ENCODE measurements at regions not wholly inside any gene's neighbourhood (a gene's known extent, or its start where the extent isn't known, plus 50 kb on each side); places are given as distances from the start of the nearest gene placed in this dataset.

DNA sequence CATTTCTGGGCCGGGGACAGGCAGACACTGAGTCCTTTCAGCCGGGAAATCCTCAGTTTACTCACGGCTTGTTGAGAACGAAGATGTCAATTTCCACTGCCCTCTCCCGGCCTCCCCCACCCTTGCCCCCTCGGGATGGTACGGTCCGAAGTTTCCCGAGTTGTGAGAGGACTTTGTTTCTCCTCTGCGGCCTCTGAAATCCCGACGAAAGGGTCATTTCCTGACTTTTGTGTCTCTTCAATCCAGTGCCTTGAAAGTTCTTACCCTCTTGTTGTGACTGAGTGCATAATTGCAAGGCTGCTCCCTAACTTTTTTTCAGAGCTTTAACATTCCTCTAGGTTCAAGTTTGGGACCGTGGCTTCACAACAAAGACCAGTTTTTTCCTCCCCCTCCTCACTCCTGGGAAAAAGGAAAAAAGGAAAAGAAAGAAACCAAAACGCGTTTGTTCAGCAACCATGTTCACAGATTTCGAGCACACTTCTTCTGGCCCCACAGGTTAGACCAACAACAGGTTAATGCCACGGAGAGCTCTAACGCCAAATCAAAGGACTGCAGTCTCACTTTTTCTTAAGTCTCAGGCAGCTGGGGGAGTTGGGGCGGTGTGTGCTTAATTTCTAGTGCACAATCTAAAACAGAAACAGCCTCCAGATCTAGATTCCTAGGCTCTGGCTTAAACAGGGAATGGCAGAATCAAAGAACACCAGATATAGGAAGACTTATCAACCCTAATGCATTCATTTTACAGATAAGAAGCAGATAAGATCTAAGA, 138.9 kb downstream of the TMCO5A start:
- DNase-seq (ENCODE audit: low read depth): no peak

DNA sequence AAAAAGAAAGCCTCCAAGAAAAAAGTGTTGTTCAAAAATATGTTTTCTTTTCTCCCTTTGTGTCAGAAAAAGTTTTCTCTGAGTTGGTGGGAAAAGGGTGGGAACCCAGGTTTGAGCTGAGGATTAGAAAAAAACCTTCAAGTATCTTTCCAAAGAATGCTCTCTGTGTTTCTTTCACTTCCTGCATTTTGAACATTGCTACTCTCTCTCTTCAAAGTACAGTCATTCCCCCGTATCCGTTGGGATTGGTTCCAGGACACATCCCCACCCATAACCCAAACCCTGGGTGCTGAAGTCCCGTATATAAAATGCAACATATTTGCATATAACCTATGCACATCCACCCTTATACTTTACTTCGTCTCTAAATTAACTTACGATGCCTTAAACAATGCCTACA, 139.6 kb downstream of the TMCO5A start:
- DNase-seq (ENCODE audit: low read depth): no peak

DNA sequence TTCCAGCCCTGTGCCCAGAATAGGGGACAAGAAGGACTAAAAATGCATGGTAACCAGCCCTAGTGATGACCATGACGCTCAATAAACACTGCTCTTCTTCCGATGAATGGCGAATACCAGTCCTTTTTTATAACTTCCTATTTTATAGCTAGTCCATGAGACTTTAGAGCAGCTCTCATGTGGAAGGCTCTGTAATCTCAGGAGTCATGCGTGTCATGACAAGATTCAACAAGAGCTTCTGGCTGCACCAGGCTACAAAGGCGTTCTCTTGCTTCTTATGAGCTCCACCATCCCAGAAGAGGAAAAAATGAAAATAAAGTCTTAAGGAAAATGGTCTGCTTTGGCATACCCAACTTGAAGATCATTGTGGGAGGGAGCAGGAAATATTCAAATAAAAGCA, 141.0 kb downstream of the TMCO5A start:
- DNase-seq (ENCODE audit: low read depth): no peak

DNA sequence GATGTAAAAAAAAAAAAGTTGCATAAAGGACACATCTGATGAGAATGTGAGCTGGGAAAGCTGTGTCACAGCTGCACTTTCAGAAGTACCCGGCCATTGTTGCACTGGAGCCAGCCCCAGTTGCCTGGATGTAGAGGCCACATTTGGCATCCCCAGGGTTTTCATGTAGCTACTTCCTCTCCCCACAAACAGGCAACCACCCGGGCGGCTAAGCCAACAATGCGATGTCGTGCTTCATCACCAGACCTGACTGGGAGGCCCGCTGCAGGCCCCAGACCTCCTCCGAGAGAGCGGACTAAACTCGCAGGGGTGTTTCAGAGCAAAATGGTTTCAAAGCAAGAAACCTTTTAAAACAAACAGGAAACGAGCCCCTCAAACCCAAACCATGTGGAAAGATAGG, 142.3 kb downstream of the TMCO5A start:
- no peak for DNase-seq (ENCODE audit: low read depth)

DNA sequence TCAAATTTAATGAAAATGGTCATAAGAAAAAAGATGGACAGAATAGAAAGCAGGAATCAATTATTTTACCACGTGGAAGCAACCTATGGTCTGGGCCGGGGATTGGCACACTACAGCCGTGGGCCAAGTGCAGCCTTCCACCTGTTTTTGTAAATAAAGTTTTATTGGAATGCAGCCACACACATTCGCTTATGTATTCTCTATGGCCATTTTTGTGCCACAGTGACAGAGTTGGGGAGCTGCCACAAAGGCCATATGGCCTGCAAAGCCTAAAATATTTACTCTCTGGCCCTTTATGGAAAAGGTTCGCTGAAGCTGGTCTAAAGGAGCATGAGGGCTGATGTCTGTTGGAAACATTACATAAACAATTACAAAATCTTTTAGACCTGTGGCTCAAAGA, 144.8 kb downstream of the TMCO5A start:
- DNase-seq (ENCODE audit: low read depth): no peak

- DNase-seq (ENCODE audit: low read depth): no peak
Observed at GRCh38 chr15:38080651-38081275, 146.3 kb downstream of the TMCO5A start.

GRCh38 chr15:38084289-38084688, 149.8 kb downstream of the TMCO5A start:
- DNase-seq (ENCODE audit: low read depth): peak; percentile 48

DNA sequence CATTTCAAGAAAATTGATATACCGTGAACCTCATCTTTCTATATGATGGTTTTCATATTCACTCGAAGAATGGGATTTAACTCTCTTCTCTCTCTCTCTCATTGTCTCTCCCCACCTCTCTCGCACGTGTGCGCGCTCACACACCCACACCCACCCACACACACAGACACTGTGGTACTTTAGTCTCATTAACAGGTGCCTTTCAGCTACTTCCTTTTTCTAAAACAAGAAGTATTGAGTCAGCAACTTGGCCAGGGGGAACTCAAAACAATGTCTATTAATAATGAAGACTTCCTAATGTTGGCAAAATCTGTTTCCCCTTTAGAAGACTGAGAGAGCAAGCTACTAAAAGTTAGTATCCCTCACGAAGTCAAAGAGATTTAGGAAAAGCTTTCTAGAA, 150.7 kb downstream of the TMCO5A start:
- no peak for DNase-seq (ENCODE audit: low read depth)

DNA sequence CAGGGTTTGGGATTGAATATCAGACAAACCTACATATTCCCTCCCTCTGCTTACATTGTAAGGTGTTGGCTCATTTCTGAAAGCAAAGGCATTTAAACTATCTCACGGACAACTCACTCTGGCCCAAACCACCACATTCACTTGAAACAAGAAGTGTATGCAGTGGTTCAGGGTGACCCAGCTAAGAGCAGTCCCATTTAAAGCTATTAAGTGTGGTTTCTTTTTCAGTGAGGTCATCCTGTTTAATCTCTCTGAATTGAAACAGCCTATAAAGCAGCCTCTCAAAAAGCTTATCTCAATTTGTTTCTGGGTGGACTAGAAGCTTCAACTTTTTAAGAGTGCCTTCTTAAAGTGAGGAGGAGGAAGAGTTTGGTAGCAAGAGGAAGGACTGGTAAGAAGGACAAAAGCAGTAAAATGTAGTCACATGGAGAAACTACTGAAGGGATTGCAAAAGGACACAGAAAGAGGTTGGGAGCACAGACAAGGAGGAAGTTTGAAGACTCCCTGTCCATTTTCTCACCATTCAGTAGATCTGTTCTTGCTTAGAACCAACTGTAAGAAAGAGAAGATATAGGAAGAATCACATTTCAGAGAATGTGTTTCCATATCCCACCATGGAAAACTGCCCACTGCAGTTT, 151.6 kb downstream of the TMCO5A start:
- peak; percentile 52 for DNase-seq (ENCODE audit: low read depth)

- DNase-seq (ENCODE audit: low read depth): no peak
Observed at GRCh38 chr15:38086611-38087010, 152.2 kb downstream of the TMCO5A start.

GRCh38 chr15:38088971-38089370, 154.5 kb downstream of the TMCO5A start:
- no peak for DNase-seq (ENCODE audit: low read depth)

- DNase-seq (ENCODE audit: low read depth): no peak
Observed at GRCh38 chr15:38090223-38090622, 155.8 kb downstream of the TMCO5A start.

- DNase-seq (ENCODE audit: low read depth): no peak
Observed at GRCh38 chr15:38090678-38091077, 156.2 kb downstream of the TMCO5A start.

DNA sequence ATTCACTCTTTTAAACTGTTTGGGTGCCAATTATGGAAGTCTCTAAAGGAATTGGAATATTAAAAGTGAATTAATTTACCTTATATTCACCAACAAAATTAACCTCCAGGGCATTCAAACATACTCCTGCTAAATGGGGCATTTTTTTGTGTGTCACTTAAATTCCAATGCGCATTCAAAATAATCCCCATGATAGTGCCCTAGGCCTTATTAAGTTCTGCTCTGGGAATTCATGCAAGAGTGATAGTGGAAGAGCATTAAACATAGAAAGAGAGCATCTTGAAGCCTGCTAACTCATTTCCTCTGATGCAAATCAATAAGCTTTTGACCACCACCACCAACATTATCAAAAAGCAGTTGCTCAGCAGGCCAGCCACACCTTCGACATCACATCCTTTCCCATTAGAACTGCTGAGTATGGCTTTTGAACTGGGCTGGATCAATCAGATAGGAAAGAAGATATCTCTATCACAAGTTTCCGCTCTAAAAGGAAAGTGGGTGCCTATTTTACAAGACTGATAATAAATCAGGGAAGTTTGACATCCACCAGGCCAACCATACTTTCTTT, 156.7 kb downstream of the TMCO5A start:
- DNase-seq (ENCODE audit: low read depth): no peak

- no peak for DNase-seq (ENCODE audit: low read depth)
Observed at GRCh38 chr15:38093931-38094330, 158.7 kb upstream of the SPRED1 start.

DNA sequence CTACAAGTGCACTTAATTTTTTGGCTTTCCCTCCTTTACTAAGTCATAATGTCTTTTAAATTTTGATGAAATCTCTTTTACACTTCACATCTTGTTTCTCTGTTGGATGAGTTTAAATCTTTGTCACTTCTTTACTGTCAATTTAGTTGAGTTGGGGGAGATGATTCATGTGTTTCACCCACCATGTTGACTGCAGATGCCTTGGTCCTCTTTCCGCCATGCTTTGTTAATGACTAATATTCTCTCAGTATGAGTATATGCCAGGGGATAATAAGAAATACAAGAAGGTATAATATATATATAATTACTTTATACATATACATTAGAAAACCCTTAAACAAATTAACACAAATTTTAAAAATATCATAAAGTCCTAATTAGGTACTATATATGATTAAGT, 149.7 kb upstream of the SPRED1 start:
- no peak for DNase-seq (ENCODE audit: low read depth)

DNA sequence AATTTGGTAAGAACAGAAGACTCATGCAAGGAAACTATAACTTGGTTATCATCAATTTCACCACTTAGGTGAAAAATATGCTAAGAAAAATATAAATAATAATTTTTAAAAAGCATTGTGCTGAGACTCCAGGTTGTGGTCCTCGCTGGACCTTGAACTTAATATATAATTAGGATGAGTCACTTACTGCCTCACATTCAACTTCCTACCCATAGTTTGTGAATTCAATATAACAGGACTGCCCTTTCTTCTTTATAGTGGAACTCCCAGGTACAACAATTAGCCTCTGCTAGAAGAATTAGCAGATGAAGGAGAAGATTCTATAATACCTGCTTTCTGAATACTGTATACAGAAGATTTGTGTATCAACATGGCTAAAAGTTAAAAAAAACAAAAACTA, 149.1 kb upstream of the SPRED1 start:
- DNase-seq (ENCODE audit: low read depth): peak; percentile 23

- no peak for DNase-seq (ENCODE audit: low read depth)
Observed at GRCh38 chr15:38111070-38111469, 141.6 kb upstream of the SPRED1 start.

- peak; percentile 54 for DNase-seq (ENCODE audit: low read depth)
Observed at GRCh38 chr15:38112406-38112805, 140.2 kb upstream of the SPRED1 start.

DNA sequence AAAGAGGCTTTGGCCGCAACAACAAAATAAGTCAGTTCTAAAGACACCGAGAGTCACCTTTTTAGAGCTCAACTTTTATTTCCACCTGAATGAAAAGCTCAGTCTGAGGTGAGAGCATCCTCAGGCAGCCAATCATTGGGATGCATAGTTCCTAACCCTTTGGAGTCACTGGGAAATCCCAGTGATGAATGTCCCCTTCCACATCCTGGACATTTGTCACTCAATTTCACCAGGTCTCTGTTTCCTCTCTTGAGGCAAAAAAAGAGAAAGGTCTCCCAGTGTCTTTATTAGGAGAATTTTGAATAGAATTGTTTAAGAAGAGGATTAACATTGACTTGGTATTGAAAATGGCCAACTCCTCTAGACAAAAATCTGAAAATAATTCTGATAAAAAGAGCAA, 137.5 kb upstream of the SPRED1 start:
- no peak for DNase-seq (ENCODE audit: low read depth)

DNA sequence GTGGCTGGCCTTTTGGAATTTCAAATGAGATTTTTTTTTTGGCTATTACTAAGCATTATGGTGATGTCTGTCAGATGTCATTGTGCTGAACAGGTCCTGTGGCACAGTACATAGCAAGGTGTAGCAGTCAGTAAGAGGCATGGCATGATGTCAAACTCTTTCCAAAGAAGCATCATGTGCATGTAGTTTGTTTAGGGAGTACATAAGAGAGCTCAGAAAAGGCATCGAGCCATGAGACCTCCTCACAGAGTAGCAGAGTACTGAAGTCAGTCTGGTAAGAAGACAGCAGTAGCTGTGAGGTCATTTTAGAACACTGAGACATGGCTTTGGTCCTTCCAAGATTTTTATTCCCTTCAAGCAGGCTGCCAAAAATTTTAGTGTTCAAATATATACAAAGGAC, 134.9 kb upstream of the SPRED1 start:
- no peak for DNase-seq (ENCODE audit: low read depth)

GRCh38 chr15:38119865-38120264, 132.8 kb upstream of the SPRED1 start:
- peak; percentile 72 for DNase-seq (ENCODE audit: low read depth)

DNA sequence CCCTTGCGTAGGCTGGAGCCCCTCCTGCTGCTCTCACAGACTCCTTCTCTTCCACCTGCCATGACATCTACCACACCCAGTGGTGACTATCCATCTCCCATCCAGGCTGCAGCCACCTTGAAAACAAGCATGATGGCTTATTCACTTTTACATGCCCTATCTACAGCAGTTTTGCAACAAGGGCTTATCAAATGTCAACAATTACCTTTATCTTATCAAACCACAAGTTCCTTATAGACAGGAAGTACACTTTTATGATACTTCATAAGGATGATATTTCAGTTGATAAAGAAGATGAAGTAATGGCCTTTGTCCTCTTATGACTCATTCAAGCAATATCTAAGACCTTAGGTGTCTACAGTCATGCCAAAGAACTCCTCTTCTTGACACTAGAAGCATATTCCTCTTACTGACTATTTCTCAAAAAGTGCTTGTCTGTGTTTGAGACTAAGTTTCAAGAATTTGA, 125.3 kb upstream of the SPRED1 start:
- DNase-seq (ENCODE audit: low read depth): peak; percentile 13

All from renal cortical epithelial cell (primary cell).